Lower lobe of right lung (tissue), 2 donors: ENCODE measurements at regions not wholly inside any gene's neighbourhood (a gene's known extent, or its start where the extent isn't known, plus 50 kb on each side); places are given as distances from the start of the nearest gene placed in this dataset.

ENCODE experiments used
- ATAC-seq, 2 donors: fragments of 200-7000 bp; cut with Tn5 transposase; one replicate each; pipeline ENCODE4 v1.9.1; 2020 to 2022; ENCODE audit warnings: mild to moderate bottlenecking in 2 of 2, moderate library complexity in 2 of 2
- DNase-seq: peaks from one replicate; pipeline ENCODE4 v3.0.0-alpha.2; 2020
- H3K27ac ChIP-seq: fragments of 200-600 bp; one replicate; pipeline ENCODE4 v1.8.0; 2022
- H3K27me3 ChIP-seq: fragments of 200-600 bp; one replicate; pipeline ENCODE4 v1.8.0; 2022; ENCODE audit warnings: low read depth
- H3K36me3 ChIP-seq: fragments of 200-600 bp; one replicate; pipeline ENCODE4 v1.8.0; 2022; ENCODE audit warnings: mild to moderate bottlenecking
- H3K4me1 ChIP-seq: fragments of 200-600 bp; one replicate; pipeline ENCODE4 v1.8.0; 2022
- H3K4me3 ChIP-seq: fragments of 200-600 bp; one replicate; pipeline ENCODE4 v1.8.0; 2022; ENCODE audit warnings: mild to moderate bottlenecking
- H3K9me3 ChIP-seq: fragments of 200-600 bp; one replicate; pipeline ENCODE4 v1.8.0; 2022
- intact Hi-C: fragments of 100-400 bp; cut with DNase I; formaldehyde crosslinking; loops from one replicate; pipeline ENCODE4 v1.11.0; 2022
- TF ChIP-seq, protein P1 (sequence below): fragments of 200-600 bp; IDR thresholded peaks from one replicate; pipeline ENCODE4 v1.8.0; 2022; ENCODE audit warnings: antibody characterized with exemption, mild to moderate bottlenecking
- donor health status: DM: no; HTN: yes; CAD: no; lungs with severe emphysema.

DNA sequence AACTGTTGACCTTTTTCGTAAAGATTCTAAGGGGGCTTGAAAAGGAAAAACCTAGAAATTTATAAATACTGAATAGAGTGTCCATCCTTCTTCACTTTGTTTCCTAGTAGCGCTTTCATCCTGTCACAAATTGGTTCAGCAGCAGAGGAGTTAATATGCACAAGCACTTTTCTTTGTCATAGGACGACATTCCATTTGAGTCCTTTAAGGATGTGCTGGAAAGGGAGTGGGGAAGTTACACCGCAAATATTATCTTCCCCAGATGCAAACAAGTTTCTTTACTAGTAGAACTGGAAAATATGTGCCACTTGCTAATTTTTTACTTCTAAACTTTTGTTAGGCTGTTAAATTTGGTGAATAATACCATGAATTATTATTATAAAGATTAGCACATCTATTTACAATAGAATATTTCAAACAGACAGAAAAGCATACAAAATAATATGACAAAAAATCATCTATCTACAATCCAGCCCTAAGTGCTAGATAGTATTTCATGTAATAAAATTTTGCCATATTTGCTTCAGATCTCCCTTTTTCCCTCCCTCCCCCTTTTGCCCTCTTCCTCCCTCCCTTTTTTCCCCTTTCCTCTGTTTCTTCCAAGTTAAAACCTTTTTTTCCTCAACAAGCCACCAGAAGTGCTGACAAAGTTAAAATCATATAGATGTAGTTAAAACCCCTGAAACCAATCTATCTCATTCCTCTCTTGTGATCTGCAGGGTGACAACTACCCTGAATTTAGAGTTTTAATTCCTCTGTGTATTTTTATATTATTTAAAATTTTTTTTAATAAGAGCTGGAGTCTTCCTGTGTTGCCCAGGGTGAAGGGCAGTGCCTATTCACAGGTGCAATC is 50.5 kb upstream of the MAP4K3 start:
- TF ChIP-seq, protein P1, sequence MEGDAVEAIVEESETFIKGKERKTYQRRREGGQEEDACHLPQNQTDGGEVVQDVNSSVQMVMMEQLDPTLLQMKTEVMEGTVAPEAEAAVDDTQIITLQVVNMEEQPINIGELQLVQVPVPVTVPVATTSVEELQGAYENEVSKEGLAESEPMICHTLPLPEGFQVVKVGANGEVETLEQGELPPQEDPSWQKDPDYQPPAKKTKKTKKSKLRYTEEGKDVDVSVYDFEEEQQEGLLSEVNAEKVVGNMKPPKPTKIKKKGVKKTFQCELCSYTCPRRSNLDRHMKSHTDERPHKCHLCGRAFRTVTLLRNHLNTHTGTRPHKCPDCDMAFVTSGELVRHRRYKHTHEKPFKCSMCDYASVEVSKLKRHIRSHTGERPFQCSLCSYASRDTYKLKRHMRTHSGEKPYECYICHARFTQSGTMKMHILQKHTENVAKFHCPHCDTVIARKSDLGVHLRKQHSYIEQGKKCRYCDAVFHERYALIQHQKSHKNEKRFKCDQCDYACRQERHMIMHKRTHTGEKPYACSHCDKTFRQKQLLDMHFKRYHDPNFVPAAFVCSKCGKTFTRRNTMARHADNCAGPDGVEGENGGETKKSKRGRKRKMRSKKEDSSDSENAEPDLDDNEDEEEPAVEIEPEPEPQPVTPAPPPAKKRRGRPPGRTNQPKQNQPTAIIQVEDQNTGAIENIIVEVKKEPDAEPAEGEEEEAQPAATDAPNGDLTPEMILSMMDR: no peak
- no peaks in the 10 kb centered on the region for H3K9me3 ChIP-seq
- H3K27me3 ChIP-seq: no peaks in the 10 kb centered on the region
- no peaks in the 10 kb centered on the region for H3K36me3 ChIP-seq
- H3K4me3 ChIP-seq: no peak overlapping the region
- ATAC-seq (no peak), DNase-seq (no peak)
- intact Hi-C loops: no loop called here
- H3K27ac ChIP-seq: no peak overlapping the region
- peaks cover 22% of the 10 kb centered on the region for H3K4me1 ChIP-seq

DNA sequence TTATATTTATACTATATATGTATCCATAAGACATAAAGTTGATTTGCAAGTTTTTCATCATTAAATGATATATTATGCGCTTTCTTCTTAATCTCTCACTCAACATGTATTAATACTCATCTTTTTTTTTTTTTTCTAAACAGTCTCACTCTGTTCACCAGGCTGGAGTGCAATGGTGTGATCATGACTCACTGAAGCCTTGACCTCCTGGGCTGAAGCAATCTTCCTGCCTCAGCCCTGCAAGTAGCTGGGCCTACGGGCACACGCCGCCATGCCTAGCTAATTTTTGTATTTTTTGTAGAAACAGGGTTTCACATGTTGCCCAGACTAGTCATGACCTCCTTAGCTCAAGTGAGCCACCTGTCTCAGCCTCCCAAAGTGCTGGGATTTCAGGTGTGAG is 51.4 kb upstream of the MAP4K3 start:
- peak; percentile 57 for DNase-seq
- intact Hi-C loops: no loop called here
- TF ChIP-seq, protein P1: no peak
- H3K4me3 ChIP-seq: no peak overlapping the region
- no peaks in the 10 kb centered on the region for H3K36me3 ChIP-seq
- H3K27me3 ChIP-seq: no peaks in the 10 kb centered on the region
- peak overlapping the region; percentile 25 for H3K27ac ChIP-seq
- peaks cover 30% of the 10 kb centered on the region for H3K4me1 ChIP-seq
- ATAC-seq: peak; percentile 59 to 61
- H3K9me3 ChIP-seq: no peaks in the 10 kb centered on the region

DNA sequence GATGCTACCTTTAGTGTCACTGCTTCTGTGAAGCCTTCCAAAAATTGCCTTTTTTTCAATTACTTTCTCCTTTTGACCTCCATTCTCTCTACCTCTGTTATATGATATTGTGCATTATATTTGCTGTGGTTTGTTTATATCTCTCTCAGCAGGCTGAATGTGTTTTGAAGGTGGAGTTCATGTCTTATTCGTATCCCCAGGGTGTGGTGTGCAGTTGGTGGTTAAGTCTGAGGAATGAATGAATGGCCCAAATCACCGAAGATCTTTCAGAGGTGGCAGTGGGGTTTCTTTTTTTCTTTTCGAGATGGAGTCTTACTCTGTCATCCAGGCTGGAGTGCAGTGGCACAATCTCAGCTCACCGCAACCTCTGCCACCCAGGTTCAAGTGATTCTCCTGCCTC is 53.5 kb upstream of the MAP4K3 start:
- Histone ChIP-seq H3K4me1 (peaks cover 31% of the 10 kb centered on the region), H3K36me3 (no peaks in the 10 kb centered on the region), H3K27me3 (no peaks in the 10 kb centered on the region), H3K9me3 (no peaks in the 10 kb centered on the region), H3K4me3 (no peak overlapping the region), H3K27ac (no peak overlapping the region)
- ATAC-seq: no peak
- no peak for DNase-seq
- TF ChIP-seq, protein P1: no peak
- intact Hi-C loops: no loop called here

DNA sequence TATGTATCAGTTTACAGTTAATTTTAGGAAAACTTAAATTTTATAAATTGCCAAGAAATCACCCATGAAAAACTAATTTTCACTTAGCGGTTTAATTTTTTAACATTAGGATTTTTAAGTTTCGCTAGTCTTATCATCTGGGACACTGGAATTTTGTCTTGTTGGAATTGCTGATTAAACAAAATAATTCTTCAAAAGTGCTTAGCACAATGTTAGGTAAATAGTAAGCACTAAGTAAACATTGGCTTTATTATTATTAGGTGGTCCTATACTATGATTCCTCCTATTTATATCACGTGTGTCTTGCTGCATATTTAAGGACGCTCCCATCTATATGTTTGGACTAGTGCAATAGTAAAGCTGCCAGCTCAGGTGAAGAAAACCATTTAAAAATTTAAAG is 54.6 kb upstream of the MAP4K3 start:
- ATAC-seq (no peak), DNase-seq (no peak)
- Histone ChIP-seq H3K27ac (peak overlapping the region; percentile 72), H3K36me3 (no peaks in the 10 kb centered on the region), H3K27me3 (no peaks in the 10 kb centered on the region), H3K9me3 (no peaks in the 10 kb centered on the region), H3K4me3 (no peak overlapping the region), H3K4me1 (peaks cover 31% of the 10 kb centered on the region)
- intact Hi-C loops: no loop called here
- TF ChIP-seq, protein P1: no peak

DNA sequence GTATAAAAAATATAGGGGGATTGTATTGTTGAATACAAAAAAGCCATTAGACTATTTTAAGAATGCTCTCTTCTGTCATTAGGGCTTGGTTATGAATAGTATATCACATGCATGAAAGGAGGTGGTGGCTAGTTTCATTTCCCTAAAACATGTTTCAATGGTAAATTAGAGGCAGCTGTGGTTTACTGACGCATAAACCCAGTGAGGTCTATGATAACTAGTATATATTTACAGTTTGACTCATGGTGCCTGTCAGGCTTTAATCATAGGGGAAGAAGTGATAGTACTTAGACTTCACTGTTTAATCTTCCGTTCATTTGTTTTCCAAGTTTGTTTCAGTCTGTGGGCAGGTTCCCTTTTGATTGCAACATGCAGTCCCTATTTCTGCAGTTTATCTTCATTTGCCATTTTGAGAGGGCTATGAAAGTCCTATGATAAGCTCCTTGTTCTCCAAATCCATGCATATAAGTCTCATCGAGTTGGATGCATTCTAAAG is 55.1 kb upstream of the MAP4K3 start:
- intact Hi-C loops: no loop called here
- Histone ChIP-seq H3K4me3 (no peak overlapping the region), H3K4me1 (peaks cover 31% of the 10 kb centered on the region), H3K36me3 (no peaks in the 10 kb centered on the region), H3K27me3 (no peaks in the 10 kb centered on the region), H3K9me3 (no peaks in the 10 kb centered on the region), H3K27ac (peak overlapping the region; percentile 72)
- DNase-seq (no peak), ATAC-seq (peak; percentile 82 to 90)
- TF ChIP-seq, protein P1: no peak
